ENCODE measurements at regions not wholly inside any gene's neighbourhood (a gene's known extent, or its start where the extent isn't known, plus 50 kb on each side); places are given as distances from the start of the nearest gene placed in this dataset.

DNA sequence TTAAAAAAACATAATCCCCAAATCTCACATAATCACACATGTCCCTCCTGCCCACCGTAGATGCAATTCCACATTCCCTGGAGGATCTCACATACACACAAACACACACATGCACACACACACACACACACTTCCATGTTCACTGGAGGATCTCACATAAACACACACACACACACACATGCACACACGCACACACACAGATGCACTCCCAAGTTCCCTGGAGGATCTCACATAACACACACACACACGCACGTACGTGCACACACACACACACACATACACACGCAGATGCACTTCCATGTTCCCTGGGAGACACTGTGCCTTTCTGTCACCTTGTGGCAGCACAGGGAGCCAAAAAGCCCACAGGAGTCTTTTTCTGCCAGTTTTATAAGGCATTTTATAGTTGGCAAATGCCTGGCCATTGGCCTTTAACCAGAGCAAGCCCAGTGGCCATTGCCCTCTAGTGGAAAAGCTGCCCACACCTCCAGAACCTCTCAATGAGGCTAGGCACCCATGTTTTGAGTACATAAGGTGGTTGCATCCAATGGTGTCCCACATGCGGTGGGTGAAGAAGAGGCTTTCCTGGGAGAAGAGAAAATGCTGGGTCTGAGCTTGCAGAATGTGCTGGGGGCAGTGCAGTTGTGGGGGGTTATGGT, 115.4 kb upstream of the ACBD5 start:
- no peak overlapping the region for H2BK15ac ChIP-seq (ENCODE audit: low read depth, low read length)
- no peak overlapping the region for H2AK5ac ChIP-seq (ENCODE audit: low read depth, low read length)
- no peak overlapping the region for H2BK5ac ChIP-seq (ENCODE audit: low read depth, low read length, poor library complexity, severe bottlenecking)
- TF ChIP-seq RAD21 (IDR thresholded peaks at IDR 0.05; ENCODE audit: low read length), result no peak
- TF ChIP-seq ELK1 (IDR thresholded peaks at IDR 0.05; ENCODE audit: borderline replicate concordance, low read depth, low read length), result no peak
- no peak for TF ChIP-seq BHLHE40 (IDR thresholded peaks at IDR 0.05; ENCODE audit: low read depth, low read length)
- TF ChIP-seq MXI1 (IDR thresholded peaks at IDR 0.05; ENCODE audit: borderline replicate concordance, low read depth, low read length), result no peak
- no peak for TF ChIP-seq RCOR1 (IDR thresholded peaks at IDR 0.05; ENCODE audit: insufficient replicate concordance, low read length)
- TF ChIP-seq CTCF (conservative IDR thresholded peaks at IDR 0.05; ENCODE audit: low read depth, low read length), result no peak
- TF ChIP-seq RFX5 (IDR thresholded peaks at IDR 0.05; ENCODE audit: low read depth, low read length), result no peak
- TF ChIP-seq POLR2A (IDR thresholded peaks at IDR 0.05; ENCODE audit: low read depth, low read length), result no peak
- TF ChIP-seq FOS (IDR thresholded peaks at IDR 0.05; ENCODE audit: low read depth, low read length), result no peak
- TF ChIP-seq CHD1 (IDR thresholded peaks at IDR 0.05; ENCODE audit: low read depth, low read length), result no peak
- no peak for TF ChIP-seq CEBPB (IDR thresholded peaks at IDR 0.05; ENCODE audit: low read depth, low read length)
- no peak for TF ChIP-seq MAFK (IDR thresholded peaks at IDR 0.05; ENCODE audit: low read depth, low read length)
- no peak for TF ChIP-seq SMC3 (IDR thresholded peaks at IDR 0.05; ENCODE audit: low read depth, low read length)
- TF ChIP-seq MAZ (IDR thresholded peaks at IDR 0.05; ENCODE audit: borderline replicate concordance, low read depth, low read length), result no peak
- no peak for TF ChIP-seq NFE2L2 (IDR thresholded peaks at IDR 0.05; ENCODE audit: low read depth, low read length)
- H3K36me3 ChIP-seq (ENCODE audit: control insufficient read depth, insufficient read depth, low read length), result no peaks in the 10 kb centered on the region
- H2AK9ac ChIP-seq (replicated peaks; ENCODE audit: low read depth, low read length, poor library complexity), result no peak overlapping the region
- intact Hi-C loops (cut with micrococcal nuclease), result no loop called here
- no peak overlapping the region for H2AFZ ChIP-seq (replicated peaks; ENCODE audit: low read length, poor library complexity)
- ChIA-PET POLR2A (ENCODE audit: unreplicated experiment) (no interaction called here), CTCF (no interaction called here)
- H4K5ac ChIP-seq (ENCODE audit: low read depth, low read length), result no peak overlapping the region
- H3K4me3 ChIP-seq (ENCODE audit: insufficient read depth, low read depth, low read length), result no peak overlapping the region
- H3K9me3 ChIP-seq (ENCODE audit: control insufficient read depth, insufficient read depth, low read length), result no peaks in the 10 kb centered on the region
- H3K27me3 ChIP-seq (ENCODE audit: control insufficient read depth, insufficient read depth, low read length), result peaks cover 2% of the 10 kb centered on the region; the same call in 1 of the 2 replicates
- no peaks in the 10 kb centered on the region for H3K4me1 ChIP-seq (ENCODE audit: control insufficient read depth, insufficient read depth, low read length)
- H3K79me1 ChIP-seq (ENCODE audit: low read depth in 1 of 2, low read length in 2 of 2), result no peaks in the 10 kb centered on the region
- no peak overlapping the region for H3K18ac ChIP-seq (ENCODE audit: low read depth, low read length)
- no peak overlapping the region for H3K23ac ChIP-seq (ENCODE audit: low read depth, low read length)
- H3K9me1 ChIP-seq (ENCODE audit: insufficient read depth, low read length), result no peaks in the 10 kb centered on the region
- H3K14ac ChIP-seq (replicated peaks; ENCODE audit: low read depth, low read length), result no peak overlapping the region
- no peak overlapping the region for H3K27ac ChIP-seq (ENCODE audit: insufficient read depth, low read length)
- ATAC-seq (ENCODE audit: low read depth) (no peak), DNase-seq (no peak)
- WGBS, 2 experiments (ENCODE audit: extremely low coverage in 2 of 2, insufficient read length in 1 of 2), result 98% methylated on average over 5 of the region's 7 CpGs; no CpG with 5 or more reads in 1 of the 2 experiments
- H3K56ac ChIP-seq (ENCODE audit: extremely low read depth, insufficient read depth, low read length), result no peak overlapping the region
- no peaks in the 10 kb centered on the region for H4K20me1 ChIP-seq (ENCODE audit: insufficient read depth, low read length)
- in situ Hi-C loops (cut with MboI; ENCODE audit: low sequenced_read_pairs), result loop anchor here (5.0 kb wide), 1 partner anchor 464 kb away; no protein-coding TSS in a partner anchor
- H4K8ac ChIP-seq (ENCODE audit: low read depth in 2 of 2, low read length in 2 of 2), result no peak overlapping the region
- H3K9ac ChIP-seq (ENCODE audit: low read depth, low read length), result no peak overlapping the region
- dilution Hi-C loops (cut with HindIII; ENCODE audit: low sequenced_read_pairs, unreplicated experiment), result no loop called here
- H3K4ac ChIP-seq (ENCODE audit: low read depth, low read length), result no peak overlapping the region
- BruUV-seq (replicated peaks), result no TSS peak
- no peak overlapping the region for H3K4me2 ChIP-seq (ENCODE audit: low read depth, low read length)
- H2BK120ac ChIP-seq (ENCODE audit: low read depth, low read length), result no peak overlapping the region
- H4K91ac ChIP-seq (ENCODE audit: insufficient read depth, low read depth, low read length), result no peak overlapping the region
- no peak overlapping the region for H2BK20ac ChIP-seq (ENCODE audit: low read depth, low read length)
